Stimulated activated effector memory CD8-positive, alpha-beta T cell treated with anti-CD3 and anti-CD28 coated beads, Interleukin-12 subunit alpha, Interleukin-12 subunit beta, amount 100 ng/mL, for 72 hours (primary cell): ENCODE measurements at regions not wholly inside any gene's neighbourhood (a gene's known extent, or its start where the extent isn't known, plus 50 kb on each side); places are given as distances from the start of the nearest gene placed in this dataset.
"Not testable (repeated sequence)": the region's sequence is repeated elsewhere in the genome, so short reads cannot be mapped to it uniquely, and the experiment has no call there.

Experiments
- ATAC-seq: fragments of 150-1000 bp; cut with Tn5 transposase; 2 replicates; pipeline ENCODE4 v1.10.0; 2021
- DNase-seq, 2 donors: peaks; one replicate each; pipeline ENCODE4 v3.0.0; 2021 to 2022; ENCODE audit warnings: low spot score in 2 of 2
- H3K27ac Mint-ChIP-seq: one replicate; pipeline ENCODE4 v1.8.0; 2022; ENCODE audit warnings: mild to moderate bottlenecking, mixed read lengths
- H3K36me3 Mint-ChIP-seq: one replicate; pipeline ENCODE4 v1.8.0; 2022; ENCODE audit warnings: mild to moderate bottlenecking, mixed read lengths
- H3K4me1 Mint-ChIP-seq: one replicate; pipeline ENCODE4 v1.8.0; 2022; ENCODE audit warnings: mixed read lengths
- H3K4me3 Mint-ChIP-seq: one replicate; pipeline ENCODE4 v1.8.0; 2022; ENCODE audit warnings: mild to moderate bottlenecking, mixed read lengths
- H3K9me3 Mint-ChIP-seq: one replicate; pipeline ENCODE4 v1.8.0; 2022; ENCODE audit warnings: mixed read lengths

- Mint-ChIP-seq H3K36me3 (no peaks in the 10 kb centered on the region), H3K27ac (no peak overlapping the region), H3K4me3 (no peak overlapping the region), H3K4me1 (no peaks in the 10 kb centered on the region), H3K9me3 (peaks cover 13% of the 10 kb centered on the region)
- no peak for DNase-seq
- ATAC-seq: no peak
Observed at GRCh38 chr12:86421333-86421732, 165.1 kb upstream of the MGAT4C start.

DNA sequence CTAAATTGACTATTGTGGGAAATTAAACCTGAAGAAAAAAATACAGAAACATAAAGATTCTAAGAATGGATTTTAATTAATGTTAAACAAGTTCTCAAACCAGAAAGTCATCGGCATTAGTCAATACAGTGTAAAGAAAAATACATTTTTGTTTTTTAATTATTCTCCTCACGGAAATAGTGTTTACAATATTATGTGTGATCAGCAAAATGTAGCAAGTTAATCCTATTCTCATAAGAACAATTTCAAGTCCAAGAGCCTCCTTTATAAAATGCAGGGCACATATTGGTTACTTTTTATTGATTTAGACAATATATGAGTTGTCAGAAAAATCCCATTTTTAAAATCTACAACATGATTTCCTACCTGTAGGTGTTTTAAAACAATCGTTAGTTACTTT lies 158.0 kb upstream of the MGAT4C start:
- H3K36me3 Mint-ChIP-seq: no peaks in the 10 kb centered on the region
- H3K9me3 Mint-ChIP-seq: peaks cover 21% of the 10 kb centered on the region
- H3K4me1 Mint-ChIP-seq: no peaks in the 10 kb centered on the region
- ATAC-seq (no peak), DNase-seq (no peak)
- H3K27ac Mint-ChIP-seq: no peak overlapping the region
- no peak overlapping the region for H3K4me3 Mint-ChIP-seq

DNA sequence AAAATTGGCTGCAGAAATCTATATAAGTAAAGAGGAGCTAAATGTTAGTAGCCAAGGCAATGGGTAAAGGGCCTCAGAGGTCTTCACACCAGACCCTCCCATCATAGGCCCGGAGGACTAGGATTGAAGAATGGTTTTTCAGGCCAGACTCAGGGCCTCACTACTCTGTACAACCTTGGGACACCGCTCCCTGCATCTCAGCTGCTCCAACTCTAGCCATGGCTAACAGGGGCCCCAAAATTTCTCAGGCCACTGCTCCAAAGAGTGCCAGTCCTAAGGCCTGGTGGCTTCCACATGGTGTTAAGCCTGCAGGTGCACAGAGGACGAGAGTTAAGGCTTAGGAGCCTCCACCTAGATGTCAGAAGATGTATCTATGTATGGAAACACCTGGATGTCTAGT lies 155.5 kb upstream of the MGAT4C start:
- H3K36me3 Mint-ChIP-seq: no peaks in the 10 kb centered on the region
- H3K4me3 Mint-ChIP-seq: no peak overlapping the region
- no peaks in the 10 kb centered on the region for H3K4me1 Mint-ChIP-seq
- ATAC-seq: no peak
- H3K9me3 Mint-ChIP-seq: peaks cover 18% of the 10 kb centered on the region
- H3K27ac Mint-ChIP-seq: no peak overlapping the region
- DNase-seq: no peak

GRCh38 chr12:86407620-86408208 lies 151.5 kb upstream of the MGAT4C start:
- peaks cover 9% of the 10 kb centered on the region for H3K9me3 Mint-ChIP-seq
- H3K27ac Mint-ChIP-seq: no peak overlapping the region
- ATAC-seq: no peak

DNA sequence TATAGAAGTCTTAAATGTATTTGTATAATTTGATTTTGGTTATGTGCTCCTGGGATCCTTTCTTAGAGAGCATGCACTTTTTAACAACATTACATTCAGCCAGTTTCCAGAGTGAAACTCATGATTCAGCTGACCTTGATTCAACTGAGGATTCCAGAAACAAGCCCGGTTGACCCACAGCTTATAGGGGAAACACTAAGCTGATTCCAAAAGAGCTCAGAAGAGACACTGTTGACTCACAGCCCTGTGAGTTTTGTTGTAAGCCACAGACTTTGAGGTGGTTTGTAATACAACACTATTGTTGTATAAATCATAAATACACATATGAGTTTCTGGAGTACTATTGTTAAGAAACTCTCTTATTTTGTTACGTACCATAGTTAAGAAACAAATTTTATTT lies 133.8 kb upstream of the MGAT4C start:
- no peaks in the 10 kb centered on the region for H3K4me1 Mint-ChIP-seq
- no peak for DNase-seq
- no peak for ATAC-seq
- H3K4me3 Mint-ChIP-seq: no peak overlapping the region
- peaks cover 7% of the 10 kb centered on the region for H3K9me3 Mint-ChIP-seq
- H3K27ac Mint-ChIP-seq: no peak overlapping the region
- H3K36me3 Mint-ChIP-seq: no peaks in the 10 kb centered on the region

More at GRCh38 chr12:86407620-86408208, 151.5 kb upstream of the MGAT4C start:
- H3K4me3 Mint-ChIP-seq: no peak overlapping the region
- H3K4me1 Mint-ChIP-seq: no peaks in the 10 kb centered on the region
- DNase-seq: no peak
- H3K36me3 Mint-ChIP-seq: no peaks in the 10 kb centered on the region

DNA sequence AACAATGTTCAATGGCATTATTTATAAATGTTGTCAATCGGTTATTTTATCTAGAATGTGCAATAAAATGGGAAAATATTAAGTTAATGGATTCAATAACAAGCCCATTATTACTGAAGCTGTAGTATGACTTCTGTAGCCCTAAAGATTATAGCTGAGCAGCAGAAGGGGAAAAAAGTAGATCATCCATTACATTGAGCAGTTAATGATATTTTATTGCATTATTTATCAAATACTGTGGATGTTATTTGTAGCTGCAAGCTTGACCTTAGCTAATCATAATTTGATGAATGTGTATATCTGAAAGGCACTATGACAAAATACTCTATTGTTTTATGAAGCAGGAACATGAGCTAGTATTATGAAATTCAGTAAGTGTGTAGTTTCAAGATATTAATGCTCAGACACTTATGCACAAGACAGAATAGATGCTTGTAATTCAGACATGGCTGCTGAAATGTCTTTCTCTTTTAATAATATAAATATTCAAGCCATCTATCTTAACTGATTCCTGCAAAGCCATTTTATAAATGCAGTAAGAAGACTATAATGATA lies 131.5 kb upstream of the MGAT4C start:
- peaks cover 12% of the 10 kb centered on the region for H3K9me3 Mint-ChIP-seq
- no peak for ATAC-seq

DNA sequence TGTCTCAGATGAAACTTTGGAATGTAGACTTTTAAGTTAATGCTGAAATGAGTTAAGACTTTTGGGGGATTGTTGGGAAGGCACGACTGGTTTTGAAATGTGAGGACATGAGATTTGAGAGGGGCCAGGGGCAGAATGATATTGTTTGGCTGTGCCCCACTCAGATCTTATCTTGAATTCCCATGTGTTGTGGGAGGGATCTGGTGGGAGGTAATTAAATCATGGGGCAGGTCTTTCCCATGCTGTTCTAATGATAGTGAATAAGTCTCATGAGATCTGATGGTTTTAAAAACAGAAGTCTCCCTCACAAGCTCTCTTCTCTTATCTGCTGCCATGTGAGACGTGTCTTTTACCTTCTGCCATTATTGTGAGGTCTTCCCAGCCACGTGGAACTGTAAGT lies 127.6 kb upstream of the MGAT4C start:
- not testable (repeated sequence) for H3K36me3 Mint-ChIP-seq, H3K4me1 Mint-ChIP-seq, H3K4me3 Mint-ChIP-seq, H3K27ac Mint-ChIP-seq, DNase-seq, ATAC-seq
- H3K9me3 Mint-ChIP-seq: peaks cover 15% of the 10 kb centered on the region

More for the DNA sequence above, 131.5 kb upstream of the MGAT4C start:
- H3K36me3 Mint-ChIP-seq: no peaks in the 10 kb centered on the region
- no peak for DNase-seq
- H3K4me3 Mint-ChIP-seq: no peak overlapping the region
- no peak overlapping the region for H3K27ac Mint-ChIP-seq
- no peaks in the 10 kb centered on the region for H3K4me1 Mint-ChIP-seq

DNA sequence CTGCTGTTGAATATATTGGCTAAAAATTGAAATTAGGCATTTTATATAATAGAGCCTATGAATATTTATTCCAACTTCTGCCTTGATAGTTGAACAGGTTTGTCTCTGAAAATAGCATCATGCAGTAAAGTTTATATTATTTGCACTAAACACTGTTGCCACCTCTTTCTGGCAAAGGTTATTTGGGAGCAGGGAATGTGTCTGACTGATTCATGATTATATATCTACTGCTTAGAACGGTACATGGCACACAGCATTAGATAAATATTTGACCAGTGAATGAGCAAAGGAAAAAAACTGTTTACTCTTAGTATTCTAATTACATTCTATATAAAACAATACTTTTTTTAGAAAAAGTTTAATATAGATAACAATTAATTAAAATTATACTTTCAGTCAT lies 123.1 kb upstream of the MGAT4C start:
- Mint-ChIP-seq H3K4me3 (no peak overlapping the region), H3K27ac (no peak overlapping the region), H3K4me1 (no peaks in the 10 kb centered on the region), H3K36me3 (no peaks in the 10 kb centered on the region), H3K9me3 (peaks cover 26% of the 10 kb centered on the region)
- DNase-seq: no peak
- ATAC-seq: no peak

GRCh38 chr12:86376052-86376451 lies 119.9 kb upstream of the MGAT4C start:
- Mint-ChIP-seq H3K27ac (no peak overlapping the region), H3K4me1 (no peaks in the 10 kb centered on the region), H3K36me3 (no peaks in the 10 kb centered on the region), H3K4me3 (no peak overlapping the region), H3K9me3 (peaks cover 24% of the 10 kb centered on the region)
- no peak for DNase-seq
- ATAC-seq: no peak

GRCh38 chr12:86373813-86374212 lies 117.6 kb upstream of the MGAT4C start:
- H3K36me3 Mint-ChIP-seq: no peaks in the 10 kb centered on the region
- no peaks in the 10 kb centered on the region for H3K4me1 Mint-ChIP-seq
- ATAC-seq (no peak), DNase-seq (no peak)
- H3K4me3 Mint-ChIP-seq: no peak overlapping the region
- no peak overlapping the region for H3K27ac Mint-ChIP-seq
- H3K9me3 Mint-ChIP-seq: peaks cover 29% of the 10 kb centered on the region

DNA sequence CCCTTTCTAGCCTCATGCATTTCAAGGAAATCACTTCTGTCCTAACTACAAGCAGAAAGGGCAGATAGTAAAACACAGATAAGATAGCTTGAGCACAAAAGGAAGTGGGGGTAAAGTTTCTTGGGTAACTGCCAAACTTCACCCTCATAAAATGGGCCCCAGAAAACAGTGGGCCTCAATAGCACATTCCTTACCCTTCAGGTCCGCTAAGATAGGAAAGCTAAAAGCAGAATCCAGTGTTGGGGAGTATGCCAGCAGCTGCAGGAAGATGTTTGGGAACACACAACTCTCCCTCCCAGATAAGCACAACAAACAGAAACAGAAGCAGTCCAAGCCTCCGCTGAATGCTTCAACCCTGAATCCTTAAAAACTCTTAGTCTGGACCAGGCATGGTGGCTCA lies 110.9 kb upstream of the MGAT4C start:
- H3K4me3 Mint-ChIP-seq: no peak overlapping the region
- peaks cover 22% of the 10 kb centered on the region for H3K9me3 Mint-ChIP-seq
- DNase-seq (no peak), ATAC-seq (no peak)
- H3K4me1 Mint-ChIP-seq: no peaks in the 10 kb centered on the region
- no peaks in the 10 kb centered on the region for H3K36me3 Mint-ChIP-seq
- no peak overlapping the region for H3K27ac Mint-ChIP-seq

DNA sequence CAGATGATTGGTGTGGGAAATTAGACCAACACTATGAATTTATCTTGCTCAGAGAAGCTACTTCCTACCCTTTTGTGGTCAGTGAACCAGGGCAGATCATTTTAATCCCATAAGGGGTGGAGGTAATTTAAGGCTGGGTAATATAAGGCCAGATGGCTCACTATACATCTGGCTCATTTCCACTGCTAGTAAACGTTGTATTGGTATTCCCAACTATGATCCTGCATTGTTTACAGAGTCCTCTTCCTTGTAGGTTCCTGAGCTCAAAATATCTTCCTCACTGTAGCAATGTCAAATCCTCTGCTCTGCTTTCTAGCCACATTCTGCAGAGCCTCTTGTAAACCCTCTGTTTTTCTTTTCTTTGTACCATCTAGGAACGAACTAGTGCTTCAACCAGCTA lies 93.0 kb upstream of the MGAT4C start:
- Mint-ChIP-seq H3K36me3 (no peaks in the 10 kb centered on the region), H3K4me3 (no peak overlapping the region), H3K9me3 (peaks cover 2% of the 10 kb centered on the region), H3K27ac (no peak overlapping the region), H3K4me1 (no peaks in the 10 kb centered on the region)
- DNase-seq (no peak), ATAC-seq (no peak)

DNA sequence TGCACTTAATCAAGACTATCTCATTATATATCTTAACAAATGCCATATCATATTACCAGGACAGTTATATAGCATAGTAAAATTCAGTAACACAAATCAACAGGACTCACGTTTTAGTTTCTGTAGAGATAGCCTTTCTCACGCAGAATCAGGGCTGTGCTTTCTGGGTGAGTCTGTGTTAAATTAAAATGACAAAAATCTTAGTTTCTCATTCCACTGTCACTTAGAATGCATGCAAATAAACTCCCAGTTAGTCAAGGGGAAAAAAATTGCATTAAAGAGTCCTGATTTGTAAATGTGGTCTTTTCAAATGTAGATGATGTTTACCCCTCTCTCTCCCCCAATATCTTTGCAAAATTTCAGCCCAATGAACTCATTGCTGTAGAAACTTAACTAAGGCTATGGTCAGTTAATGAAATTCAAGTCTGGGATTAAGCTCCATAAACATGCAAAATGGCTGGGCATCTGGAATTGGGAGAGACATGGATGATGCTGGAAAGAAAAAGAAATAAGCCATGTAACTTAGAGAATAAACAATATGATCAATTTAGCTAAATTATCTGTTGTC lies 77.8 kb upstream of the MGAT4C start:
- Mint-ChIP-seq H3K9me3 (peaks cover 20% of the 10 kb centered on the region), H3K36me3 (no peaks in the 10 kb centered on the region), H3K27ac (no peak overlapping the region), H3K4me1 (no peaks in the 10 kb centered on the region), H3K4me3 (no peak overlapping the region)
- ATAC-seq (no peak), DNase-seq (no peak)

DNA sequence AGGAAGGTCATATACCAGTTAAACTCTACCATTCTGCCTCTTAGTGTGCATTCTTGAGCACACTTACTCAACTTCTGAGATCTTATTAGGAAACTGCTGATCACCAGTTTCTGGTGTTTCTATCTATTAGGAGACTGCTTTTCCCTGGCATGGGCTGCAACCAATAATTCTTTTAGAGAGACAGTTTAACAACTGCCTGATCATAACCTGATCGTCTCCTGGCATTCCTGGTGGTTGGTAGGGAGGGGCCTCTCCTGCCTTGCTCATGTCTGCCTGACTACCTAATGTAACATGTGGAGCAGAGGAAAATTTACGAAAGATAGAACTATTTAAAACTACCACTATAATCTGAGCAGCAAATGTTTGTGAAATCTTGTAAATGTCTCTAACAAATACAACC lies 75.3 kb upstream of the MGAT4C start:
- DNase-seq: no peak
- Mint-ChIP-seq H3K36me3 (no peaks in the 10 kb centered on the region), H3K27ac (no peak overlapping the region), H3K9me3 (peaks cover 21% of the 10 kb centered on the region), H3K4me3 (no peak overlapping the region), H3K4me1 (no peaks in the 10 kb centered on the region)
- no peak for ATAC-seq

GRCh38 chr12:86331012-86331411 lies 74.8 kb upstream of the MGAT4C start:
- no peaks in the 10 kb centered on the region for H3K4me1 Mint-ChIP-seq

DNA sequence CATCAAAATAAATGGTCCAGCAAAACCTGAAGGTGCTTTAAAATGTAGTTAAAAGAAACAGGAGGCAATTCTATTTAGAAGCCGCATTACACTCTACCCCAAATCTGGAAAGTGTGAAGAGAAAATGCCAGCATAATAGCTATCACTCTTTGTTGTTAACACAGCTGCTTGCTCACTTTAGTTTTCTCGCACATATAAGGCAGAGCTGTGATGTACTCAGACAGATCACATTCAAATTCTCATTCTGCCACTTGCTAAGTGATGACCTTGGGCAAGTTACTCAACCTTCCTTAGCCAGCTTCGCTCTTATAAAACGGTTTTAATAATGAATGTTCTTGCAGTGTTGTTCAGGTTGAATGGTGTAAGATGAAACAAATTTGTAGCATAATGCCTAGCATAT lies 56.0 kb upstream of the MGAT4C start:
- Mint-ChIP-seq H3K4me1 (no peaks in the 10 kb centered on the region), H3K9me3 (peaks cover 18% of the 10 kb centered on the region), H3K4me3 (no peak overlapping the region), H3K27ac (no peak overlapping the region), H3K36me3 (no peaks in the 10 kb centered on the region)
- ATAC-seq: no peak
- DNase-seq: no peak

More at GRCh38 chr12:86331012-86331411, 74.8 kb upstream of the MGAT4C start:
- Mint-ChIP-seq H3K4me3 (no peak overlapping the region), H3K9me3 (peaks cover 17% of the 10 kb centered on the region), H3K27ac (no peak overlapping the region), H3K36me3 (no peaks in the 10 kb centered on the region)
- no peak for ATAC-seq
- no peak for DNase-seq
